GM06990 (cell line): ENCODE measurements at regions not wholly inside any gene's neighbourhood (a gene's known extent, or its start where the extent isn't known, plus 50 kb on each side); places are given as distances from the start of the nearest gene placed in this dataset.

Experiments used
- DNase-seq: peaks from one replicate; pipeline ENCODE4 v3.0.0-alpha.2; 2011; ENCODE audit not compliant: insufficient read length; ENCODE audit errors: extremely low read depth
- H3K27me3 ChIP-seq: replicated peaks from 2 replicates; pipeline ENCODE4 v1.6.0; 2011; ENCODE audit warnings: low read length; ENCODE audit not compliant: control insufficient read depth, insufficient read depth
- H3K36me3 ChIP-seq: 2 replicates; pipeline ENCODE4 v1.5.1; 2011; ENCODE audit warnings: low read length; ENCODE audit not compliant: control insufficient read depth, insufficient read depth
- H3K4me3 ChIP-seq: replicated peaks from 2 replicates; pipeline ENCODE4 v1.5.1; 2011; ENCODE audit warnings: low read depth, mild to moderate bottlenecking, control low read depth, low read length
- TF ChIP-seq, protein P1 (sequence below): IDR thresholded peaks from 2 replicates; pipeline ENCODE4 v1.5.1; 2011; ENCODE audit warnings: low read length, control low read depth, mild to moderate bottlenecking, inconsistent platforms; ENCODE audit not compliant: insufficient read depth, poor library complexity, severe bottlenecking

GRCh38 chr12:67592228-67593011 is 56.1 kb upstream of the DYRK2 start:
- no peak for DNase-seq
- no peak overlapping the region for H3K4me3 ChIP-seq
- H3K36me3 ChIP-seq = no peaks in the 10 kb centered on the region
- TF ChIP-seq, protein P1, sequence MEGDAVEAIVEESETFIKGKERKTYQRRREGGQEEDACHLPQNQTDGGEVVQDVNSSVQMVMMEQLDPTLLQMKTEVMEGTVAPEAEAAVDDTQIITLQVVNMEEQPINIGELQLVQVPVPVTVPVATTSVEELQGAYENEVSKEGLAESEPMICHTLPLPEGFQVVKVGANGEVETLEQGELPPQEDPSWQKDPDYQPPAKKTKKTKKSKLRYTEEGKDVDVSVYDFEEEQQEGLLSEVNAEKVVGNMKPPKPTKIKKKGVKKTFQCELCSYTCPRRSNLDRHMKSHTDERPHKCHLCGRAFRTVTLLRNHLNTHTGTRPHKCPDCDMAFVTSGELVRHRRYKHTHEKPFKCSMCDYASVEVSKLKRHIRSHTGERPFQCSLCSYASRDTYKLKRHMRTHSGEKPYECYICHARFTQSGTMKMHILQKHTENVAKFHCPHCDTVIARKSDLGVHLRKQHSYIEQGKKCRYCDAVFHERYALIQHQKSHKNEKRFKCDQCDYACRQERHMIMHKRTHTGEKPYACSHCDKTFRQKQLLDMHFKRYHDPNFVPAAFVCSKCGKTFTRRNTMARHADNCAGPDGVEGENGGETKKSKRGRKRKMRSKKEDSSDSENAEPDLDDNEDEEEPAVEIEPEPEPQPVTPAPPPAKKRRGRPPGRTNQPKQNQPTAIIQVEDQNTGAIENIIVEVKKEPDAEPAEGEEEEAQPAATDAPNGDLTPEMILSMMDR = no peak
- H3K27me3 ChIP-seq = no peaks in the 10 kb centered on the region

- TF ChIP-seq, protein P1 = no peak
- no peaks in the 10 kb centered on the region for H3K27me3 ChIP-seq
- no peak for DNase-seq
- no peak overlapping the region for H3K4me3 ChIP-seq
- H3K36me3 ChIP-seq = no peaks in the 10 kb centered on the region
Observed at GRCh38 chr12:67593041-67593440, 55.5 kb upstream of the DYRK2 start.

- TF ChIP-seq, protein P1 = no peak
- no peak overlapping the region for H3K4me3 ChIP-seq
- H3K27me3 ChIP-seq = no peaks in the 10 kb centered on the region
- H3K36me3 ChIP-seq = no peaks in the 10 kb centered on the region
- DNase-seq = no peak
Observed at GRCh38 chr12:67593461-67594330, 54.8 kb upstream of the DYRK2 start.

GRCh38 chr12:67594888-67595287 is 53.7 kb upstream of the DYRK2 start:
- TF ChIP-seq, protein P1 = no peak
- H3K4me3 ChIP-seq = no peak overlapping the region
- DNase-seq = no peak
- no peaks in the 10 kb centered on the region for H3K36me3 ChIP-seq
- no peaks in the 10 kb centered on the region for H3K27me3 ChIP-seq

DNA sequence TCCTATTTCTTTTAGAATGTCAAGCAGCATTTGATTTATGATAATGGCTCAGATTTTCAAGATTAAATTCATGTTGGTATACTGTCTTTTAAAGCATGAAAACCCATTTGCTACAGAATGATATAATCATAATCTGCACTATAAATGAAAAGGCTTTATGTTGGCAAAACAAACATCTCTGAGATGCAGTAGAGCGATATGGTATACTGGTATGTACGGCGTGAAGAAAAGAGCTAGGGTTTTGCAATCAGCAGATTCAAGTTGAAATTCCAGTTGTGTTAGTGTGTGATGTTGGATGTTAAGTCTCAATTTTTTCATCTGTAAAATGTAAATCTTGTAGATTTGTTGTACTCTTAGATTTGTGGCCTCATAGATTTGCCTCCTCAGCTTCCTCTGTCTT is 53.2 kb upstream of the DYRK2 start:
- DNase-seq = no peak
- H3K36me3 ChIP-seq = no peaks in the 10 kb centered on the region
- no peaks in the 10 kb centered on the region for H3K27me3 ChIP-seq
- TF ChIP-seq, protein P1 = no peak
- H3K4me3 ChIP-seq = no peak overlapping the region
